Caco-2 (cell line): ENCODE measurements at regions not wholly inside any gene's neighbourhood (a gene's known extent, or its start where the extent isn't known, plus 50 kb on each side); places are given as distances from the start of the nearest gene placed in this dataset.

Source experiments
- BruUV-seq: library from RNA; stranded (reverse); fragments of 400-500 nt; replicated peaks from 2 replicates; lab custom pipeline; 2021; lab: Mats Ljungman, UMichigan
- CTCF ChIA-PET: fragments of 300-600 bp; sonication (Branson Sonifier 250); formaldehyde crosslinking; loops from one replicate; lab custom pipeline; 2022; ENCODE audit warnings: antibody characterized with exemption; lab: Charles Lee
- POLR2A ChIA-PET: fragments of 300-600 bp; sonication (Branson Sonifier 250); formaldehyde crosslinking; loops from one replicate; lab custom pipeline; 2022; ENCODE audit warnings: antibody characterized with exemption; lab: Charles Lee
- DNase-seq, 2 experiments: peaks; one replicate each; pipeline versions ENCODE4 v3.0.0 to v3.0.0-alpha.2; 2020 to 2022
- H3K27me3 ChIP-seq: replicated peaks from 2 replicates; pipeline ENCODE4 v1.6.0; 2011; ENCODE audit warnings: low read length; ENCODE audit not compliant: control insufficient read depth, insufficient read depth
- H3K36me3 ChIP-seq: 2 replicates; pipeline ENCODE4 v1.5.1; 2011; ENCODE audit warnings: low read length; ENCODE audit not compliant: control insufficient read depth, insufficient read depth
- H3K4me1 ChIP-seq: fragments of 250-450 bp; sonication (Bioruptor Pico); 2 replicates; pipeline ENCODE4 v1.5.1; 2020; ENCODE audit warnings: mild to moderate bottlenecking
- H3K4me3 ChIP-seq: 2 replicates; pipeline ENCODE4 v1.5.1; 2011; ENCODE audit warnings: low read depth, mild to moderate bottlenecking, control low read depth, low read length
- H3K9me3 ChIP-seq: fragments of 250-450 bp; sonication (Bioruptor Pico); 2 replicates; pipeline ENCODE4 v1.5.1; 2020; ENCODE audit warnings: mild to moderate bottlenecking, moderate library complexity
- H3K27ac Mint-ChIP-seq: one replicate; pipeline ENCODE4 v1.8.0; 2022; ENCODE audit warnings: mixed read lengths; ENCODE audit not compliant: unreplicated experiment
- H3K27me3 Mint-ChIP-seq: one replicate; pipeline ENCODE4 v1.8.0; 2022; ENCODE audit warnings: mixed read lengths; ENCODE audit not compliant: insufficient read depth, unreplicated experiment
- H3K36me3 Mint-ChIP-seq: one replicate; pipeline ENCODE4 v1.8.0; 2022; ENCODE audit warnings: mild to moderate bottlenecking, mixed read lengths; ENCODE audit not compliant: insufficient read depth, unreplicated experiment
- H3K4me1 Mint-ChIP-seq: one replicate; pipeline ENCODE4 v1.8.0; 2022; ENCODE audit warnings: low read depth, mixed read lengths; ENCODE audit not compliant: unreplicated experiment
- H3K4me3 Mint-ChIP-seq: one replicate; pipeline ENCODE4 v1.8.0; 2022; ENCODE audit warnings: mild to moderate bottlenecking, moderate library complexity, mixed read lengths; ENCODE audit not compliant: unreplicated experiment
- H3K9me3 Mint-ChIP-seq: one replicate; pipeline ENCODE4 v1.8.0; 2022; ENCODE audit warnings: mixed read lengths; ENCODE audit not compliant: unreplicated experiment
- intact Hi-C: fragments of 100-400 bp; cut with micrococcal nuclease; formaldehyde crosslinking; loops from one replicate; pipeline ENCODE4 v1.10.0; 2022; ENCODE audit not compliant: unreplicated experiment
- TF ChIP-seq, protein P1 (sequence below), 2 experiments: fragments of 200-600 bp in 1 of 2; IDR thresholded peaks; 1 replicate in 1 of 2; 2 replicates in 1 of 2; pipeline versions ENCODE4 v1.5.1 to v1.8.0; 2011 to 2022; ENCODE audit warnings: antibody characterized with exemption in 1 of 2, control low read depth in 1 of 2, inconsistent platforms in 1 of 2, low read depth in 1 of 2, low read length in 1 of 2, mild to moderate bottlenecking in 1 of 2, moderate library complexity in 1 of 2; ENCODE audit not compliant: insufficient read depth in 1 of 2, severe bottlenecking in 1 of 2, unreplicated experiment in 1 of 2

DNA sequence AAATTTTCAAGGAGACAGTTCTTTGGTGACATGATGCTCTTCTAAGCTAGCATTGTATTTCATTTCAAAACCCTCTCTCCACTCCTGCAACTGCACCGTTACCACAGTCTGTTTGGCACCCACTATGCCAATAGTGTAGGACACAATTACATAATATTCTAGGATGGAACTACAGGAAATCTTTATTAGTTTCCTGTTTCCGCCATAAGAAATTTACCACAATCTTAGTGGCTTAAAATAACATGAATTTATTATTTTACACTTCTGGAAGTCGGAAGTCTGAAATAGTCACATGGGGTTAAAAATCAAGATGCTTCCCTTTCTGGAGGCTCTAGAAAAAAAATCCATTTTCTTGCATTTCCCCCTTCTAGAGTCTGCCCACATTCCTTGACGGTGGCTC is 733.1 kb downstream of the HDGFL1 start:
- Mint-ChIP-seq H3K27ac (no peak overlapping the region), H3K36me3 (no peaks in the 10 kb centered on the region), H3K9me3 (no peaks in the 10 kb centered on the region), H3K27me3 (no peaks in the 10 kb centered on the region), H3K4me3 (no peak overlapping the region), H3K4me1 (no peaks in the 10 kb centered on the region)
- Histone ChIP-seq H3K4me1 (no peaks in the 10 kb centered on the region), H3K36me3 (no peaks in the 10 kb centered on the region), H3K4me3 (no peak overlapping the region), H3K27me3 (no peaks in the 10 kb centered on the region), H3K9me3 (no peaks in the 10 kb centered on the region)
- DNase-seq = no peak
- ChIA-PET CTCF (no interaction called here), POLR2A (no interaction called here)
- TF ChIP-seq, protein P1, sequence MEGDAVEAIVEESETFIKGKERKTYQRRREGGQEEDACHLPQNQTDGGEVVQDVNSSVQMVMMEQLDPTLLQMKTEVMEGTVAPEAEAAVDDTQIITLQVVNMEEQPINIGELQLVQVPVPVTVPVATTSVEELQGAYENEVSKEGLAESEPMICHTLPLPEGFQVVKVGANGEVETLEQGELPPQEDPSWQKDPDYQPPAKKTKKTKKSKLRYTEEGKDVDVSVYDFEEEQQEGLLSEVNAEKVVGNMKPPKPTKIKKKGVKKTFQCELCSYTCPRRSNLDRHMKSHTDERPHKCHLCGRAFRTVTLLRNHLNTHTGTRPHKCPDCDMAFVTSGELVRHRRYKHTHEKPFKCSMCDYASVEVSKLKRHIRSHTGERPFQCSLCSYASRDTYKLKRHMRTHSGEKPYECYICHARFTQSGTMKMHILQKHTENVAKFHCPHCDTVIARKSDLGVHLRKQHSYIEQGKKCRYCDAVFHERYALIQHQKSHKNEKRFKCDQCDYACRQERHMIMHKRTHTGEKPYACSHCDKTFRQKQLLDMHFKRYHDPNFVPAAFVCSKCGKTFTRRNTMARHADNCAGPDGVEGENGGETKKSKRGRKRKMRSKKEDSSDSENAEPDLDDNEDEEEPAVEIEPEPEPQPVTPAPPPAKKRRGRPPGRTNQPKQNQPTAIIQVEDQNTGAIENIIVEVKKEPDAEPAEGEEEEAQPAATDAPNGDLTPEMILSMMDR (IDR thresholded peaks at IDR 0.05; ENCODE audit: insufficient read depth in 1 of 2, low read depth in 1 of 2, low read length in 1 of 2, severe bottlenecking in 1 of 2, unreplicated experiment in 1 of 2) = no peak
- intact Hi-C loops = no loop called here
- BruUV-seq = no TSS peak

DNA sequence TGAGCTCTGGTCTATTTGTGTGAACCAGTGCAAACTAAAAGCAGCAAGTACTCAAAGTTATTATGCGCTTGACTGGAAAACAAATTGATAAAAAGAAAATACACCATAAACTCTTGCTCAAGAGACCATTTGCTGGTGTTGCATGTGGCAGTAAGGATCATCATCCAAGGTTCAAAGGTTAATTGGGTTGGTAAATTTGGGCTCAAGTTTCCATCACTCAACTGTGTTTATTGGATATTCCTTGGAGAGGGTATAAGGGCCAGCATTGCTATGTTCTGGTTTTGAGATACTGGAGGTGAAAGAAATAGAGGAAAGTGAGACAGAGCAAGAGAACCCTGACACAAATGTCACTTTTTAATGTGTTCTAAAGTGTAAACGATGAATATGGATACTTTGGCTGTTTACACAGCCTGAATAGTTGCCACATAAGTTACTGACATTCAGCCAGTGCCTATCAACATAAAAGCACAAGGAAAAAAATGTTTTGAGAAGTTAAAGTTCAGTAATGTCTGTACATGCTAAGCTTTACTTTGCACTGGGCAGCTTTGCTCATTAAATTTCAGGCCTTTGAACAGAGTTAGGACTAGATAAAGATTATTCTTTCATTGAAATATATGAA is 736.1 kb downstream of the HDGFL1 start:
- Histone ChIP-seq H3K36me3 (no peaks in the 10 kb centered on the region), H3K4me1 (no peaks in the 10 kb centered on the region), H3K4me3 (no peak overlapping the region), H3K27me3 (no peaks in the 10 kb centered on the region), H3K9me3 (no peaks in the 10 kb centered on the region)
- CTCF ChIA-PET = no interaction called here
- no peak overlapping the region for H3K27ac Mint-ChIP-seq
- no peaks in the 10 kb centered on the region for H3K36me3 Mint-ChIP-seq
- no peak overlapping the region for H3K4me3 Mint-ChIP-seq
- BruUV-seq = no TSS peak
- H3K4me1 Mint-ChIP-seq = no peaks in the 10 kb centered on the region
- DNase-seq = no peak
- TF ChIP-seq, protein P1 (IDR thresholded peaks at IDR 0.05; ENCODE audit: insufficient read depth in 1 of 2, low read depth in 1 of 2, low read length in 1 of 2, severe bottlenecking in 1 of 2, unreplicated experiment in 1 of 2) = no peak
- H3K27me3 Mint-ChIP-seq = no peaks in the 10 kb centered on the region
- intact Hi-C loops = no loop called here
- H3K9me3 Mint-ChIP-seq = peaks cover 9% of the 10 kb centered on the region
- POLR2A ChIA-PET = no interaction called here

DNA sequence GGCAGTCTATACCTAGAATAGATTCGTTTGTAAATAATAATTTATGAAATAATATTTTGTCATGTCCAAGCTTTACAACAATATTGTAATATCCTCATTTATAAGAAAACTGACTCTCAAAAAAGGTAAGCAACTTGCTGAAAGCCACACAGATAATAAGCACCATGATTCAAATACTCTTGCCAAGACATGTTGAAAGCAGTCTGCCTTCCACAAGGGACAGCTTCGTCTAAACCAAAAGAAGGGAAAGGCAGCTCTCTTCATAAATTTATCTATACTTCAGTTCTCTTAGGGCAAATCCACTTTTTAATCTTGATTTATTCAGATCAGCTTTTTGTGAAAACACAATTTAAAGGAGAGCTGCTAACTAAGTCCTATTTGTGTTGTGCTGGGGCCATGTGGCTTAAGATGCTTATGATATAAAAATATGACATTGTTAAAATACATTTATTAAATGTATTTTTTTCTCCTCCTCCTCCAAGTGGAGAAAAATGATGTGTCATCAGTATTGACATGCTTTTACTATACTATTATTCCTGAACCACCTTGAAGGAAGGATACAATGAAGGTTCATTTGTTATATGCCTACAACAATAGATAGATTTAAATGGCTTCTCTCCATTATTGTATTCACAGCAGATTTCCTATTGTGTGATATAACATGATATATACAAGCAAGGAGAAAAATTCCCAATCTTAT is 737.0 kb downstream of the HDGFL1 start:
- CTCF ChIA-PET = no interaction called here
- H3K4me1 Mint-ChIP-seq = no peaks in the 10 kb centered on the region

More for the DNA sequence above, 737.0 kb downstream of the HDGFL1 start:
- intact Hi-C loops = no loop called here
- Histone ChIP-seq H3K9me3 (no peaks in the 10 kb centered on the region), H3K4me1 (no peaks in the 10 kb centered on the region), H3K4me3 (no peak overlapping the region), H3K36me3 (no peaks in the 10 kb centered on the region), H3K27me3 (no peaks in the 10 kb centered on the region)
- POLR2A ChIA-PET = no interaction called here
- Mint-ChIP-seq H3K27me3 (no peaks in the 10 kb centered on the region), H3K27ac (no peak overlapping the region), H3K36me3 (no peaks in the 10 kb centered on the region), H3K4me3 (no peak overlapping the region), H3K9me3 (peaks cover 9% of the 10 kb centered on the region)
- no peak for DNase-seq
- BruUV-seq = no TSS peak
- TF ChIP-seq, protein P1 (IDR thresholded peaks at IDR 0.05; ENCODE audit: insufficient read depth in 1 of 2, low read depth in 1 of 2, low read length in 1 of 2, severe bottlenecking in 1 of 2, unreplicated experiment in 1 of 2) = no peak
